Non-pigmented ciliary epithelial cell (primary cell): ENCODE measurements at regions not wholly inside any gene's neighbourhood (a gene's known extent, or its start where the extent isn't known, plus 50 kb on each side); places are given as distances from the start of the nearest gene placed in this dataset.
"Not testable (repeated sequence)": the region's sequence is repeated elsewhere in the genome, so short reads cannot be mapped to it uniquely, and the experiment has no call there.

ENCODE experiments used
- DNase-seq: peaks from one replicate; pipeline ENCODE4 v3.0.0-alpha.2; 2010; ENCODE audit warnings: low read depth

DNA sequence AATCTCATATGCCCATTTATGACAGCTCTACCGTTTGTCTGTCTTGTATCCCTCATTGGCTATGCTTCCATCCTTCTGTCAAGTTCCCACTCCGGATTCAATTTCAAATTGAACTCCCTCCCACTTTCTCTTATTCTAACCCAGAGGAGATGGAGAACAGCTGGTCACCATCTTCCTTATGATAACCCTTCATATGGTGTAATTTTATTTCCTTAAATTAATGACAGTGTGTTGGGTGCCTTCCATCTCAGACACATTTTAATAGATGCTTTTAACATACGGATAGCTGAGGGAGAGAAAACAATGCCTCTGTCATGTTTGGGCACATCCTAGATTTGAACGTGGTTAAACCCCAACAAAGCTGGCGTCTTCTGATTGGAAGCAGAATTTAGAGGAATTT is 103.0 kb upstream of the PLXNA2 start:
- DNase-seq: no peak

DNA sequence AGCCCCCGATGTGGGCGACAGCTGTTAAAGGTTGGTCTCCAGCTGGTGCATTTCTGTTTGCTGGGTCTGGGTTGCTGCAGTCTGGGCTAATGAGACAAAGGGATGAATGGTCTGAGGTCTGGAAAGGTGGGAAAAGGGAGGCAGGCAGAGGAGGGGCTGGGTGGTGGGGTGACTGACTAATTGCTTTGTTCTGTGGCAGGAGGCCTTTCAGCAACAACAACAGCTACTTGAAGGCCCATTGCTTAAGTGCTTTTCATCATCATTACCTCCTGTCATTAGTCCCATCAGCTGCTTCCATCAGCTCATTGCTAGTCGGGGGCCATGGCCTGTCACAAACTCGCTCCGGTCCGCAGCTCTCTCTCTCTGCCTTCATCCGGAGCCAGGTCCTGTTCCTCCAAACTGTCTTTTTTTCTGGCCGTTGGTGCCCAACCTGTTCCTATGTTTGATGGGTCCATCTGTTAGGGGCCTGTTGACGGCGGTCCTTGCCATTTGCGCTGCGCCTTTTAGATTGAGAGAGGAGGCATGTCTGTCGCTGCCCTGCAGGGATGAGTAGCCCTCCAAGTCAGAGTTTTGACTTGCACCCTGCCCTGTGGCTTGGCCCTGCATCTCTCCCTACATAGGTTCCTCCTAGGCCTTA is 105.6 kb upstream of the PLXNA2 start:
- no peak for DNase-seq

DNA sequence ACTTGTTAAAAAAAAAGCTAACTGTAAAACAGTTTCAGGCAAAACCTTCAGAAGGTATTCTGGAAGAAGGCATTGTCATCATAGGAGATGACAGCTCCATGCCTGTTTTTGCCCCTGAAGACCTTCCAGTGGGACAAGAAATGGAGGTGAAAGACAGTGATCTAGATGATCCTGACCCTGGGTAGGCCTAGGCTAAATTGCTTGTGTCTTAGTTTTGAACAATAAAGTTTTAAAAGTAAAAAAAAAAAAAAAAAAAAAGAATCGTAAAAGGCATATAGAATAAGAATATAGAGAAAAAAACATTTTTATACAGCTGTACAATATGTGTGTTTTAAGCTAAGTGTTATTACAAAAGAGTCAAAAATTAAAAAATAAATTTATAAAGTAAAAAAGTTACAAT is 106.6 kb upstream of the PLXNA2 start:
- no peak for DNase-seq

DNA sequence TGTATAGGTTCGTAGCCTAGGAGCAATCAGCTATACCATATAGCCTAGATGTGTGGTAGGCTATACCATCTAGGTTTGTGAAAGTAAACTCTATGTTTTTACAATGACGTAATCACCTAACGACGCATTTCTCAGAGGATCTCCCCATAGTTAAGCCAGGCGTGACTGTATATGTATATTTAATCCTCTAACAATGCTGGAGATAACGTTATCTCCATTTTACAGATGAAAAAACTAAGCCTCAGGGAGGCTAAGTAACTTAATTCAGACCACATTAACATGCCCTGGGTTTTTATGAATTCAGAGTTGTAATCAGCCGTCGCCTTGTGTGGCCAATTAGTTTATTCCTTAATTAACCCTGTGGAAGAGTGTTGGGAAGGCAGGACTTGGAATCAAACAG is 107.7 kb upstream of the PLXNA2 start:
- no peak for DNase-seq

DNA sequence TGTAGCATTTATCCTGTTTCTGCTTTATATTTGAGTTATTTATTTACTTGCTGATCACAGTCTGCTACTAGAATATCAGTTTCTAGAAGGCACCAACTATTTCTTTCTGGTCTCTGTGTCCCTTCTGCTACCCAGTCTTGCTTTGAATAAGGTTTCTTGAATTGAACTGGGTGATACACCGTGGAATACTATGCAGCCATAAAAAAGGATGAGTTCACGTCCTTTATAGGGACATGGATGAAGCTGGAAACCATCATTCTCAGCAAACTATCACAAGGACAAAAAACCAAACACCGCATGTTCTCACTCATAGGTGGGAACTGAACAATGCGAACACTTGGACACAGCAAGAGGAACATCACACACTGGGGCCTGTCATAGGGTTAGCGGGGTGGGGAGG is 109.6 kb upstream of the PLXNA2 start:
- DNase-seq: not testable (repeated sequence)

DNA sequence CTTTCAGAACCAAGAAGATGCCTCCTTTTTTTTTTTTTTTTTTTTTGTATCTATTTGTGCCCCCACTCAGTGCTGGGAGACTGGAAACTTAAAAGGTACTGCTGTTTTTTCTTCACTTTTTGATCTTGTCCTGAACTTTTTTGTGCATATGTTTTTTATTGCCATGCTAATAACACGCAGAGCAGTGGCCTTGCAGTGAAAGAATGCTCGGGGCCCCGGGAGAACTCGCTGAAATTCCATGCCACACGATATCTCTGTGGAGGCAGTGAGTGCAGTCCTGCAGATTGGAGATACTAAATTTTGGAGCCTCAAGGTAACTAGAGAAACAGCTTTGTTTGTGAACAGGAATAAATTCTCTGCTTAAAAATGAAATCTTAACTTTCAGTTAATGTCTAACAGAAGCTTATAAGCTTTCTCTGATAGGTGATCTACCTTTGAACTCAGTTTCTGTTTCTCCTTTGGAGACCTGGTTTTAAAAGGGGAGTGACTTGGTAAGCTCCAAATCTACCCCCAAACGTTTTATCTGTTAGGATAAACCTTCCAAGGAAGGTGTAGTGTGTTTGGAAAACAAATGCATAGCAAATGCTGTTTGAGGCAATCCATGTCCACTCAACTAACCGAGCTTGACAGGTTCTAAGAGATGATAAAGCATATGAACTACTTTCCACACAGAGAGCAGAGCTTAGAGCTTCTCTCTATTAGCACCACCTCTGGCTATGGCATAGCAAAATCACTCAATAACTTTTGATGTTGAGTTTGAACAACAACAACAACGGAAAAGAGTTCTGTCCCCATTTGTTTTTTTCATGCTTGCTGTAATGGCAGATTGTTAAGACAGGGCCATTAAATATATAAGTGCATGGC is 113.7 kb upstream of the PLXNA2 start:
- DNase-seq: no peak

DNA sequence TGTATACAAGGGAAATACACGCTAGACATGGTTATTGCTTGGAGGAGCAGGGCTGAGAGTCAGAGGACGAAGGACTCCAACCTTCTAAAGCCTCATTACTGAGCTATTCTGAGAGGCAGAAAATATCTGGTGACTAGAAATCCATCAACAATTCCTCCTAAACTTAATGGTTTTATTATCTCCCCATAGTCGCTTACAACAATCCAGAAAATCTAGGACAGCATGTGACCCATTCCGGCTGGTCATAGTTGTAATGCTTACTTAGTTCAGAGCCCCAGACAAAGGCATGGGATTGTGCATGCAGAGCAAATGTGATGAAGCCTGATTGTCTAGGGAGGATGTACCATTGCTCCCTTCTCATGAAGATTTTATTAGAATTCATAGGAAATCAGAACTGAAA is 114.5 kb upstream of the PLXNA2 start:
- DNase-seq: no peak

DNA sequence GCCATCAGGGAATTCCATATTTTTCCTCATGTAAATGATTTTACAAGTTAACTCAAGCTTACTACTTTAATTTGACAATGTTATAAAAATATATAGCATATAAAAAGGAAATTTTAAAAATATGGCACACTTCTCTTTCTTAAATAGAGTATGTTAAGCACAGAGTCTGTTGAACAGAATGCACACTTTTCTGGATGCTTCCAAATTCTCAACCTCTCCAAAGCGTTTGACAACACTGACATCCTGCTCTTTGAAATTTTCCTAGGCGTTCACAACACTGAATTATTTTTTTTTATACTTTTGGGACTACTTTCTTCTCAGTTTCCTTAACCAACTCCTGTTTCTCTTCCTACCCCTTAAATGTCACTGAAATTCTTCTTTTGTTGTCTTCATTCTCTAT is 117.8 kb upstream of the PLXNA2 start:
- DNase-seq: no peak

DNA sequence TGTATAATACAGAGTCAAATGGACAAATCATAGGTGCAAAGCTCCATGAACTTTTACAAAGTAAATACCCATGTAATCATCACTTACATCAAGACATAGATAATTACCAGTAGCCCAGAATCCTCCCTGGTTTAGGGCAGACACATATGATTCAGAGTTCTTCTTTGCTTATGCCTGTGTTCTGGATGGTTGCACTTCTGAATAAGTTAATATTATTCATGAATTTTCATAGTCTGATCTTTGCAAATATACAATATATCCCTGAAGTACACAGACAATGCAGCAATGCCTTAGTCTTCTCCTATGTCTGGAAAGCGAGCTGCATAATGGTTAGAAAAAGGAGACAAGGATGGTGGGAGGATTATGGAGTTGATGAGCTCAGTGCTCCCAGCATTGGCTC is 122.4 kb upstream of the PLXNA2 start:
- no peak for DNase-seq

DNA sequence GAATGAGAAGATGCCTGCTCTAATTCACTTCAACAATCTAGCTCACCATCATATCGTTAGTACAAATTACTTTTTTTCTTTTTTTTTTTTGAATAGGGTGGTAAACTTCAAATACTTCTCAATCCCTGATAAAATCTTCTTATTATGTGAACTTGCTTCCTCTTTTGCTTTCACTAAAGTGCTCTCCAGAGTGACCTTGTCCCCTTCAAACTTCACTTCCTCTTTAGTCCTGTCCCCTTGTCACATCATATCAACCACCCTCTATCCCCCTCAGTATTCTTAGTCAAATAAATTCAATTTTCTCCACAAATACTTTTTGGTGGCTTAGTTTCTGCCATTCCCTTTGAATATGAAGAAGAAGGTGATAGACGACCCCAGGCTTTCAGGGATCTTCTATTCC is 124.9 kb upstream of the PLXNA2 start:
- no peak for DNase-seq

DNA sequence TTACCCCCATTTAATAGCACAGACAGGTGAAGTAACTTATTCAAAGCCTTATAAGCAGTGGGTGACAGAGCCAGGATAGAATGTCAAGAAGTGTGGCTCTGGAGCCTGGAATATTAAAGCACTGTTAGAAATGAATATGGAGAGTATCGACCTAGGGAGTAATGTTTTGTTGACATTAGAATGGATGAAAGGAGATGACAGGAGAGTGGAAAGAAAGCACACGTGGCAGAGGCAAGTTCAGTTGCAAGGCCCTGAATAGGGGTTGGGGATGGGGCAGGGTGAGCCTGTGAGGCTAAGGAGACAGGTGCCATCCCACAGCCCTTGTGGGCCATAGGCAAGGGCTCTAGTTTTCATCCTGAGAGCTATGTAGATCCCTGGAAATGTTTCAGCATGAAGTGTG is 125.5 kb upstream of the PLXNA2 start:
- DNase-seq: no peak

DNA sequence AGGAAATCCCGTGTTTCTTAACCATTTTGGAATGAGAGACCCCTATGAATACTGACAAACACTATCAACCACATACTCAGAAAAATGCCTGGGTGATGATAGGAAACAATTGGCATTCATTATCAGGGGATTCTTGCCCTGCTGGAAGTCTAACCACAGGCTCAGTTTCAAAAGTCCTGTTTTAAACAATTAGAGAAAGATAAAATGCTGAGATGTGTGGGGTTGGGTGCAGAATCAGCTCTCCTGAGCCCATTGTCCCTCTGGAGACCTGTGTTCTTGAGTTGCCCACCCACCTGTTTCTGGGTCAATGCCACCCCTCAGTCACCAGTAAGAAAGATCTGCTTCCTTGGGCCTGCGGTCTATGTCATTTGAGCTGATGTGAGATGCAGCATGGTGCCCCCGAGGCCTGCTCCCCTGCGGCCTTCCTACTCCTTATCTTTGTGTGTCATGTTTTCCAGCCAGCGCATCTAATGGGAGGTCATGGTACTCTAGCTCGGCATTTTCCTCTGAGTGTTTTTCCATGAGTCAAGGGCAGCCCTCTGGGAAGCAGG is 130.3 kb upstream of the PLXNA2 start:
- peak; percentile 50 for DNase-seq

DNA sequence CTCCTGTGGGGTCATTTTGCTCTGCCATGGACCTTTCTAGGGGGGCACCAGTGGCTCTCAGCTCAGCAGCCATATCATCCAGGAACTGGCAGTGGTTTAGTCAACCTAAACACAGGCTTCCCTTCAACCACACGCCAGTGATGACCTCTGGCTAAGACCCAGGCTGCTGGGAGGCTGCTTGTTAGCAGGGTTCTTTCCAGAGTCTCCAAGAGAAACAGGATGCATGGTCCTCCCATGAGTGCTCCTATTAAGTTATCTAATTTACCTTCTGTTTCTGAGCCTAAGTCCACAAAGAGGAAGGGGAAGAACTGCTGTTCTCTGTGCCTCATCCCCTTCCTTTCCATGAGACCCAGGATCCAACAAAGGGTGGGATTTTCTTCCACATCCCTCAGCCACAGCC is 137.3 kb upstream of the PLXNA2 start:
- no peak for DNase-seq

DNA sequence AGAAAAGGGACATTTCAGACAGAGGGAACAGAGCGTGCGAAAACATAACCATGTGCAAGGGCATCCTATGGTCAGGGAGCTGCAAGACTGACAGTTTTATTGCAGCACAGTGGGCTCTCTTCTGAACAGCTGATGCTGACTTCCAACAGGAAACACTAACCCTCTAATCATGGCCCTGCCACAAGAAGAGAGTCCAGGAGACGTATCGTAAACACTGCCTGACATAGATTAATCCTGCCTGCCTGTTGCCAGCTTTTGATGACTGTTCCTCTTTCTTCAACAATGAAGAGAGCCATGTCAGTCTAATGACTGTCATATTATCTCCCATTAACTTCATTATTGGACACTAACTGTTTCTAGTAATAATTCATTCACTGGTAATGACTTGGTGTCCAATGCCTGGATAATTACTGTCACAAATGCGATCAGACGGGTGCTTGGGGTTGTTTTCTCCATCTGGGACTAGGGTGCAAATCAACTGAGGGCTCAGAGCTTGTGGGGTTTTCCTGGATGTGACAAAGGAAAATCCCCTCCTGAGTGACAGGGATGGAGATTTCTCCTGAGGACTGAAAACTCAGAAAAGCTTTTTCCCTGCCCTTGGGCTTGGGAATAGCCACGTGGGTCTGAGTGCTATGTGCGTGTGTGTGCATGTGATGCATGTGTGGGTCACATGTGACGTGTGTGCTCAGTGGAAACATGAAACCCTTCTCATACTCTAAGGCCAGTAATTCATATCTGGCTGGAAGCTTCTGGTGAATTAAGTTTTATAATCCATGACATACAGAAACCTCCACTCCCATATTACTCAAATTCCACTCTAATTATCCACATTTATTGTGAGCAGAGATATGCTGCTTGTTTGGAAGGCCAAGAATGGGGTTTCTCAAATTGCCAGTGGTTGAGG is 144.0 kb upstream of the PLXNA2 start:
- DNase-seq: no peak

DNA sequence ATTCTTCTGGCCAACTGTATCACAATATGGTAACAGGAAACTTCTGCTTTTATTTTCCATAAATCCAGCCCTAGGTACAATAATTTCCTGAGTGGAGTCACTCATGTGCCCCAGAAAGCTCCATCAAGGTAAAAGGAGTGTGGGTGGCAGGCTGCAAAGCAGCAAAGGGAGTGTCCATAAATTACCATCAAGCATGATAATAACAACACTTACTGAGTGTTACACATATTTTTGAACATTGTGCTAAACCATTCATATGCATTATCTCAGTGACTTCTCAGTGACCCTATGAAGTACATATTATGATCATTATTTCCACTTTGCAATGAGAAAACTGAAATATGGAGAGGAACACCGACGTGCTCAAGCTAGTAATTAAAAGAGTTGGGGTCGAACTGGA is 149.2 kb upstream of the PLXNA2 start:
- DNase-seq: no peak

DNA sequence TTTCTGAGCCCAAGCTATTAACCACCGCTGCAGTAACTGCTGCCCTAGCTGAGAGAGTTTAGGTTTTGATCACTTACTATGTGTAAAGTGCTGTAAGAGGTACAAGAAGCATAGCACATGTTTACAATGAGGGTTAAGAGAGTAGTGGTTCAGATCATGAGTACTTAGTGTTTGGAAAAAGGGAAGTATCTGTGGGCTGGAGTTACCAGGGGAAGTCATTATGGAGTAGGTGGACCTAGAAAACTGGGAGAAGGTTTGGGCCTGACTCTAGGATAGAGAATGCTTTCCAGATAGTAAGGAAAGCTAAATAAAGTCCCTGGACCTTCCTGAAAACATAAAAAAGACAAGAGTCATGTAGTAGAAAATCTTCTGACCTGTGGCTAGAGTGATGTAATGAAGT is 149.6 kb upstream of the PLXNA2 start:
- no peak for DNase-seq

DNA sequence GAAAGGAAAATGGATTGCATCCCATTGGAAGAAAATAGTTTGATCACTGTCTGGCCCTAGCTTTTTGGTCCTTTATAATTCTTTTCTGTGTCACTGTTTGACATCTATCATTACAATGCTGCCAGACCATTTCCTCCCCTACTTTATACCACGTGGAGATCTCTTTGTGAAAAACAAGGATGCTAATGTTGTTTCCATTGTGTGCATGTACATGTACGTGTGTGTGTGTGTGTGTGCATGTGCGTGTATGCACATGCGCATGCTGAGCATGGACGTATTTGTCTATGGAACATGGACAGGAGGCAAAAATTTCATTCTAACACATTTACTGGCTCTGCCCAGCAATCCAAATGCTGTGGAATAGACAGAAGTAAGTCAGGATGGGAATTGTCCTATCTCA is 153.1 kb upstream of the PLXNA2 start:
- DNase-seq: no peak

DNA sequence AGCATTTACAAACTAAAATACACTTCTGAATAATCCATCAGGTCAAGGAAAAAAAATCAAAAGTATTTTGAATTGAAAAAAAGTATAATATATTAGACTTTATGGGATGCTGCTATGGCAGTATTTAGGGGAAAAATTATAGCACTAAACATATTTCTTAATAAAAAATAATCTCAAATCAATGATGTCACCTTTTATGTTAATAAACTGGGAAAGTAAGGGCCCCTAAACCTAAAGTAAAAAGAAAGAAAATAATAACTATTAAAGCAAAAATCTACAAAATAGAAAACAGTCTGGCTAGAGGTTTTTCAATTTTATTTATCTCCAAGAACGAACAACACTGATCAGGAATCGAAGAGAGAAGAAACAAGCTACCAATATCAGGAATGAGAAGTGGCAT is 160.8 kb upstream of the PLXNA2 start:
- no peak for DNase-seq

DNA sequence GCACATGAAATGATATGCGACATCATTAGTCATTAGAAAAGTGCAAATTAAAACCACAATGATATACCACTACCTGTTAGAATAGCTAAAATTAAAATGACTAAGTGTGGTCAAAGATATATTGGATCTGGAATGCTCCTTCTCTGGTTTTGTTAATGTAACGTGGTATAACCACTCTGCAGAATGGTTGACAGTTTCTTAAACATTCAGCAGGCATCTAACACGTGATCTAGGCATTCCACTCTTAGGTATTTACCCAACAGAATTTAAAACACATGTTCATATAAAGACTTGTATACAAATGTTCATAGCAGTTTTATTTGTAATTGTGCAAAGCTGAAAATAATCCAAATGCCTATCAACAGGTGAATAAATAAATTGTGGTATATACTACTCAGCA is 165.0 kb upstream of the PLXNA2 start:
- no peak for DNase-seq

DNA sequence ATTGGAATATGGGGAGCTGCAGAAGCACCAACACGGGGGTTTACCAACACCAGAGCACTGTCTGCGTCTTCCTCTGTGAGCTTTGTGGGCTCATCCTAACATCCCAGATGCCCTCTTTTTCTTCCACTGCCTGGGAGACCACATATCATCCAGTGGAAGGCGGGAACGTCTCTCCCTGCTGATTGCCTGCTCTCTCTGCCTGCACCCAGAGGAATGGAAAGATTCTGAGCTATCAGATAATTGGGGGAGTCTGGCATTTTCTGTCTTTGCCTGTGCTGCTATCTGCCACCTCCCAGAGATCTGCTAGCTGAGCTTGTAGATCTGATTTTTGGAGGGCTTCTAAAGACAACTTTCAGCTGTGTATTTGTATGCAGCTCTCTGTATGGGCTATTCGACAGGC is 166.2 kb upstream of the PLXNA2 start:
- DNase-seq: no peak

DNA sequence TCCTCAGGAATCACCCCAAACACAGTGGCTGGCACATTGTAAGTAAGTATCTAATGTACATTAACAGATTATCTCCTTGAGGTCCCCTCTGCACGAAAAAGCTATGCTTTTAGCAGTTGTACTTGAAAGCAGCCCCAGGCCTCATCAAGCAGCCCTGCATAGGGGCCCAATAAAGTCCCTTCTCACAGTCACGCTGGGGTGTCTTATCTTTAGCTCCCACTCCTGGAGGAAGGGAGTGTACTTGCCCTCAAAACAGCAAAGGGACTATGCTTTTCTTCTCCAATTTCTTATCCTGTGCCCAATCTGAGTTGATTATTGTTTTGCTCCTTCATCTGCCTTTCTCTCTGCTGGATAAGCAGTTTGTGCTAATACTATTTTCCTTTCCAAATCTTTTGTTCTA is 168.8 kb upstream of the PLXNA2 start:
- DNase-seq: no peak

DNA sequence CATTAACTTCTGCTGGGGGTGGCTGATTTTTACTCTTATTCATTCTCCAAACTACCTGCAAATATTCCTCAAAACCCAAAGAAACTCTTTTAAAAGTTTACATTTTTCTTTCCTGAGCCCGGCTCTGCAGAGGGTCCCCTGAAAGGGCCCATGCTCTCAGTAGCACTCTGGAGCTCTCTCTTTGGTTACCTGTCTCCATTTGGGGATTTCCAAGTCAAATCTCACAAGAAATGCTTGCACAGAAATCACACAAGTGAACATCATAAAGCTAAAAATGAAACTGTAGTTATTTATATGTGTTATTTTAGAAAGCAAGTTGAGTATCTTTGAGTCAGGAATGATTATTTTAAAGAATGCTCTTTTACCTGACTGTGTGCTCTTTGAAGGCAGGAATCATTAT is 174.5 kb upstream of the PLXNA2 start:
- DNase-seq: no peak
